Epithelial cell of proximal tubule (primary cell): ENCODE measurements at regions not wholly inside any gene's neighbourhood (a gene's known extent, or its start where the extent isn't known, plus 50 kb on each side); places are given as distances from the start of the nearest gene placed in this dataset.

Experiments used
- DNase-seq: peaks from one replicate; pipeline ENCODE4 v3.0.0-alpha.2; 2011; ENCODE audit warnings: low read depth
- H3K4me3 ChIP-seq: 2 replicates; pipeline ENCODE4 v1.5.1; 2011; ENCODE audit warnings: low read depth, mild to moderate bottlenecking, low read length
- CTCF ChIP-seq: conservative IDR thresholded peaks from 2 replicates; pipeline ENCODE4 v1.5.1; 2012; ENCODE audit warnings: low read depth, mild to moderate bottlenecking, low read length

DNA sequence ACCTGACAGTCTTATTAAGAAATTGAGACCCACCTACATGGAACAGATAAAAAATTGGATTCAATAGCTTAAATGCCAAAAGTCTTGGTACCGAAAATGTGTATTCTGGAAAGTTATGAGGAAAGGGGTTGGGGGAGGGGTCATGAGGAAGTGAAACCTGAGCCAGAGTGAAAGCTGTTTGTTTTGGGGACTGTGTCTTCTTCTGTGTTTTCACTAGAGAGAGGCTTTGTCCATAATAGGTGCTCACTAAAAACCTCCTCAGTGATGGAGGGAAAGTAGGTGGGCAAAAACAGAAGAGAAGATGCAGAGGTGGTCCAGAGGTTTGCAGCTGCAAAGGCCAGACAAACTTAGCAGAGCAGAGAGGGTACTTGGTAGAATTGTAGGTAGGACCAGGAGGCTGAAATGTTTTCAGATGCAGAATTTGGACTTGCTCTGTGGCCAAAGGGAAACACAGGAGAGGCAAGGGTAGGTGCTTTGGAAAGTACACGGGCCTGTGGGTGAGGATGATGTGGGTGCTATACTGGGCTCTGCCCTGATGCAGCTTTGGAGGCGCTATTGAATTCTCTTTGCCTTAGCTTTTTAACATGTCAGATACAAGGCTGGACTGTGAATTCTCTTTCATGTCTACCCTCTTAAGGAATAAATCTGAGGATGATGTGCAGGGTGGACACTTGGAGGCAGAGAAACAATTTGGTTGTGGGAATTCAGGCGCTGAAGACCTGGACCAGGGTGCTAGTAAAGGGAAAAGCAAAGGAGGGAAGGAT, 254.6 kb downstream of the PTEN start:
- TF ChIP-seq CTCF = peak; percentile 47
- no peak for DNase-seq
- H3K4me3 ChIP-seq = no peak overlapping the region

- no peak overlapping the region for H3K4me3 ChIP-seq
- TF ChIP-seq CTCF = no peak
- DNase-seq = no peak
These were observed 255.3 kb downstream of the PTEN start for GRCh38 chr10:88118729-88119128.

DNA sequence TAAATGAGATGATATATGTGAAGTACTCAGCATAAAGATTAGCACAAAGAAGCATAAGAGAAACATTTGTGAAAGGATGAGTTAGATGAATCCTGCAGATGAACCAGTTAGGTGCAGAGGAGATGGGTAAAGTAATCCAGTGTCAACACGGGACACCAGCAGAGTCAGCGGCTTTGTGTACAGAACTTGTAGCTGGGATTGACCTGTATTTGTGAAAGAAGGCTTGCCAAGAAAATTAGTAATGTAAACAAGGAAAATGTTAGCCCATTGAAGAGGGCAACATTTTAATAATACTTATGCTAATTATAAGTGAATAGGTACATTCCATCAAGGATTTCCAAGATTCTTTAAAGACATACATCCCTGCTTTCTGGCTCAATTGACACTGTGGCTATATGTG, 255.7 kb downstream of the PTEN start:
- no peak for DNase-seq
- no peak overlapping the region for H3K4me3 ChIP-seq
- no peak for TF ChIP-seq CTCF

DNA sequence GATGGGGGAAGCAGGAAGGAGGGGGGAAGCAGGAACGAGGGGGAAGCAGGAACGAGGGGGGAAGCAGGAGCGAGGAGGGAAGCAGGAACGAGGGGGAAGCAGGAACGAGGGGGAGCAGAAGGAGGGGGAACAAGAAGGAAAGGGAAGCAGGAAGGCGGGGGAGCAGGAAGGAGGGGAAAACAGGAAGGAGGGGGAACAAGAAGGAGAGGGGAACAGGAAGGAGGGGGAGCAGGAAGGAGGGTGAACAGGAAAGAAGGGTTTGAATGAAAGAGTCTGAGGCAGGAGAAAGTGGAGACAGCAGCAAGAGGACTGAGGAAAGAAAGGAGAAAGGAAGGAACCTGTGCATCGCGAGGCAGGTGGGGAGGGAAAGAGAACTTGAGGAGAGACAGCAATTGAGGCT, 256.6 kb downstream of the PTEN start:
- no peak for DNase-seq
- no peak overlapping the region for H3K4me3 ChIP-seq
- TF ChIP-seq CTCF = no peak

GRCh38 chr10:88120599-88121333, 257.3 kb downstream of the PTEN start:
- H3K4me3 ChIP-seq = no peak overlapping the region
- DNase-seq = no peak
- TF ChIP-seq CTCF = no peak

DNA sequence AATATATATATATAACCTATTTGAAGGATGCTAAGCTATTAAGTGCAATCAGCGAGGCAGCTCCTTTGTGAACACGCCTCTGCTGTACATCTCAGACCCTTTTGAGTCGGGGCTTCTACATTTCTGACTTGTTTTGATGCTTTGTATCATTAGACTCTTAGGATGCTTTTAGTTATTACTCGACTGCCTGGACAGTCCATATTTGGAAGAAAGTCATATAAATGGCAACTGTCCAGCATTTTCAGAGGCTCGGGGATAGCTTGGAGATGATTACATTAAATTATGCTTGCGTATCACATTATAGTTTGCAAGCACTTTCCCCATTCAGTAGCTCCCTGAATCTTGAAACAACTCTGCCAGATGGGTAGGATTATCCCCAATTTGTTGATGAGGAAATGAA, 257.9 kb downstream of the PTEN start:
- DNase-seq = no peak
- H3K4me3 ChIP-seq = no peak overlapping the region
- TF ChIP-seq CTCF = no peak
